ENCODE measurements at regions not wholly inside any gene's neighbourhood (a gene's known extent, or its start where the extent isn't known, plus 50 kb on each side); places are given as distances from the start of the nearest gene placed in this dataset.
"Not testable (repeated sequence)": the region's sequence is repeated elsewhere in the genome, so short reads cannot be mapped to it uniquely, and the experiment has no call there.

DNA sequence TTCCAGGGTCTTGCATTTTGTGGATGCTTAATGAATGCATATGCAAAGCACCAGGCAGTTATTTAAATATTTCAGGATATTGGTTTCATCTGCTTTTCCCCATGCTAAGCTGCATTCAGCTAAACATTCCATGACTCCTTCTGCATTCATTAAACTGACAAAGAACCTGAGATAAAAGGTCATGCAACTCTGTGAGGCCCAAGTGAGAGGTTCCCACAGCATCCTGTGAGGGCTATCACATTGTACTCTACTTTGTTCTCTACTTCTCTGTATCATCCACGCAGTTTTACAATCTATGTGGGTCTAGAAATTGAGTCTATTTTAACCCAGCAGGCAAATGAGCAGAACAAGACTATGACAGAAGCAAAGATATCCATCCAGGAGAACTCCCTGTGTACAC lies 86.4 kb upstream of the PRSS16 start:
- DNase-seq (ENCODE audit: low spot score): no peak

DNA sequence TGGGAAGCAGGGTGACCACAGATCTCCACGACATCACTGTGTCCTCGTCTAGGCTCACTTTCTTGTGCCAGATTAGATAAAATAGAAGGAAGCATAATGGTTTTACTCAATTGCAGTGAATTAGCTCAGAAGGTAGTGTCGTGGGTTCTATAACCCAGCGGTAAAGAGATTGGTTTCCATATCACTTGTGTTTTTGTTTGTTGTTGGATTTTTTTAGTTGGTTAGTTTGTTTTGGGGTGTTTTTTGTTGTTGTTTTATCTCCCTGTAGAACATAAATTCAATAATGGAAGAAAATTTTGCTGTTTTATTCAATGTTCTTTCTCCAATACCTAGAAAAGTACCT lies 85.9 kb upstream of the PRSS16 start:
- DNase-seq (ENCODE audit: low spot score): no peak

DNA sequence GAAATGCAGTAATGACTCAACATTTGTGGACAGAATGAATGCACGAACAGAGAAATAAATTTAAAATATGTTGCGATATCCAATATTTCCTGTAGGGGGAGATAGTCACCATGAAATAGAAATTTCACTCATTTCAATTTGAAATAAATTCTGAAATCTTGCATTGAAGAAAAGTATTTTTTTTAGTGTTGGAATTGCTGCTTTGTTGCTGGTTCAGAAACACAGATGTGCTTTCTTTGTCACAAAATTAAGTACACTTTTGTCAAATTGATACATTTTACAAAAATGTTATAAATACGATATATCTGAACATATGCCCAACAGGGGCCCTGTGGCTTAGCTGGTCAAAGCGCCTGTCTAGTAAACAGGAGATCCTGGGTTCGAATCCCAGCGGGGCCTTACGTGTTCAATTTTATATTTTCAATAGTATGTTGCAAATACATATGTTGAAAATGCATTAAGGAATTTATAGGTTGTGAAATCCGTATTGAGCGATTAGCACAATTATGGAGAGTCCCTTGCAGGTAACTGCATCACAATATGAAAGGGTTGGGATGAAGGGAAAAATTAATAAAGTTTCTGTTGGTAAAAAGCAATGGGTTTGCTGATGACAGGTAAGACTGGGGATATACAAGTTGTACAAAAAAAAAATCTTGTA lies 85.4 kb upstream of the PRSS16 start:
- DNase-seq (ENCODE audit: low spot score): peak; percentile 59

DNA sequence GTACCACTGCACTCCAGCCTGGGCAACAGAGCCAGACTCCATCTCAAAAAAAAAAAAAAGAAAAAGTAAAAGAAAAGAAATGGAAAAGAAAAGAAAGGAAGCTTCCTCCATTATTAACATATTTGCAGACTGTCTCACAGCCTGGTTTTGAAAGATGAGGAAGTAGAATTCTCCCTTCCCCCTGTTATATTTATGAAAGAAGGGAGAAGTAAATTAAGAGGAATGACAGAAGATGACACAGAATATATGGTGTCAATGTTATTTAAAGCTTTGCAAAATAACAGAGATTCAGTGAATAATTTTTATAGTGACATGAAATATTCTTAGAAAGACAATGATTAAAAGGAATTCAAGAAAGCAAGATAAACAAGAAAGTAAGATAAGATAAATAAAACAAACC lies 83.7 kb upstream of the PRSS16 start:
- DNase-seq (ENCODE audit: low spot score): no peak

DNA sequence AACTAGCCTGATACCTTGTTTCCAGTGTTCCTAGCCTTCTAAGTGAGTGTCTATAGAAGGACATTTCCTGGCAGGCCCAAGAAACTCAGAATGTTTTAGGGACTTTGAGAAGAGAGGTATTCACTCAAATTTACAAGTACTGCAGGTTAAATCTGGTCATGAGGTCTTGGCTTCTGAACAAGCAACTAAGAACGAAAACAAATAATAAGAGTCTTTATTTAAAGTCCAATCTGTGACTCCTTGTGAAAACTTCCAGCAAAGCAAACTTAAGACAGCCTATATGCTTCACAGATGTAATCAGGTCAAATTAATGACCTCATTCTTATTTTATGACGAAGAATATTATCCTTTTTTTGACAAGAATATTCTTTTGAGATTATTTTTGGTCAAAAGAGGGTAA lies 79.4 kb upstream of the PRSS16 start:
- DNase-seq (ENCODE audit: low spot score): peak; percentile 82

DNA sequence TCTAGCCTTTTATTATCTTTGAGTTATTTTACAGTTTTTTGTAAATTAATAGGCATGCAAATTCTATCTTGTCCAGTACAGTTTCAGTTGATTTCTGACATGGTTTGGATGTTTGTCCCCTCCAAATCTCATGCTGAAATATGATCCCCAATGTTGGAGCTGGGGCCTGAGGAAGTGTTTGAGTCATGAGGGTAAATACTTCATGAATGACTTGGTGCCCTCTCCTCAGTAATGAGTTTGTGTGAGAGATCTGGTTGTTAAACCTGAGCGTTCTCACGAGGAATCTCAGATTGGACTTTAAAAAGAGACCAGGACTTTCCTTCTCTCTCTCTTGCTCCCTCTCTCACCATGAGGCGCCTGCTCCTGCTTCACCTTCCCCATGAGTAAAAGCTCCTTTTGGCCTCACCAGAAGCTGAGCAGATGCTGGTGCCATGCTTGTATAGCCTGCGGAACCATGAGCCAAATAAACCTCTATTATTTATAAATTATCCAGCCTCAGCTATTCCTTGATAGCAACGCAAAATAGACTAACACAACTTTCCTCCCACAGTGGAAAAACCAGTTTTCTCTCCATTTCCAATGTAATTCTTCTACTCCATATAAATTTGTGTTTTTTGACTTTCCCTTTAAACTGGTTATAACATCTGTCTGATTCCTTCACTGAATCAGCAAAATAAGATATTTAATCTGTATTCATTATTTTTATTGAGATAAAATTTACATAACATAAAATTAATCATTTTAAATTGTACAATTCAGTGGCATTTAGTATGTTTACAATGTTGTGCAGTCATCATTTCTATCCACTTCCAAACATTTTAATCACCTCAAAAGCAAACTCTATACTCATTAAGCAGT lies 78.7 kb upstream of the PRSS16 start:
- peak; percentile 87 for DNase-seq (ENCODE audit: low spot score)

DNA sequence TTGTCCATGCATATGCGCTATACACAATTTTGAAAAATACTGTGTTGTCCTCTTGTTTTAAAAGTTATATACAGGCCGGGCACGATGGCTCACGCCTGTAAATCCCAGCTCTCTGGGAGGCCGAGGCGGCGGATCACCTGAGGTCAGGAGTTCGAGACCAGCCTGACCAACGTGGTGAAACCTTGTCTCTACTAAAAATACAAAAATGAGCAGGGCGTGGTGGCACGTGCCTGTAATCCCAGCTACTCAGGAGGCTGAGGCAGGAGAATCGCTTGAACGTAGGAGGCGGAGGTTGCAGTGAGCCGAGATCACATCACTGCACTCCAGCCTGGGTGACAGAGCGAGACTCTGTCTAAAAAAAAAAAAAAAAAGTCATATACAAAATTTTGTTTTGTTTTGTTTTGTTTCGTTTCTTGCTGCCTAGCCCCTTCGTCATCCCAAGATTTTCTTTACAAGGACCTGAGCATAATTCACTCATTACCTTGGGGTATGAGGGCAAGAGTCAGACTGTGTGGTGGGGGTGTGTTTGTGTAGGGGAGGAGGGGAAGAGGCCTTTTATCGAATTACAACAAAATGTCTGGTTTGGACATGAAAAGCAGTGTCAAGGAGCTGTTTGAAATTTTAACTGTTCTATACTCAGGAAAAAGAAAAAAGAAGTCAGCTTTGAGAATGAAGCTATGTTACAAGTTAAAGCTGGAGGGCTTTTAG lies 74.8 kb upstream of the PRSS16 start:
- DNase-seq (ENCODE audit: low spot score): not testable (repeated sequence)

DNA sequence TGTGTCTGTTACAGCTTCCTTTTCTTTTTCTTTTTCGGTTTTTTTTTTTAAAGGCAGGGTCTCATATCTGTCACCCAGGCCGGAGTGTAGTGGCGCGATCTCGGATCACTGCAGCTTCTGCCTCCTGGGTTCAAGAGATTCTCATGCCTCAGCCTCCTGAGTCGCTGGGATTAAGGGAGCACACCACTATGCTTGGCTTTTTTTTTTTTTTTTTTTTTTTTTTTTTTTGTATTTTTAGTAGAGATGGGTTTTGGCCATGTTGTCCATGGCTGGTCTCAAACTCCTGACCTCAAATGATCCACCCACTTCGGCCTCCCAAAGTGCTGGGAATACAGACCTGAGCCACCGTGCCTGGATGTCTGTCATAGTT lies 74.3 kb upstream of the PRSS16 start:
- not testable (repeated sequence) for DNase-seq (ENCODE audit: low spot score)

DNA sequence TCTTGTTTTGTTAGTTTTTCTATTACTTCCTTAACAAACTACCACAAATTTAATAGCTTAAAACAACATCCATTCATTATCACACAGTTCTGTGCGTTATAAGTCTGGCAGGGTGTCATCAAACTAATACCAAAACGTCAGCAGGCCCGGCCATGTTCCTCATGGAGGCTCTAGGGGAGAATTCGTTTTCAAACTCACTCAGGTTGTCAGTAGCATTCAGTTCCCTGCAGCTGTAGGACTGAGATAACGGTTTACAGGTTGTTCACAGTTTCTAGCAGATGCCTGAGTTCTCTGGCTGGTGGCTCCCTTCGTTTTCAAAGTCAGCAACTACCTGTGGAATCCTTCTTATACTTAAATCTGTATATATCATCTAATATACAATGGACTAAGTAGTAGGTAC lies 72.5 kb upstream of the PRSS16 start:
- DNase-seq (ENCODE audit: low spot score): no peak

DNA sequence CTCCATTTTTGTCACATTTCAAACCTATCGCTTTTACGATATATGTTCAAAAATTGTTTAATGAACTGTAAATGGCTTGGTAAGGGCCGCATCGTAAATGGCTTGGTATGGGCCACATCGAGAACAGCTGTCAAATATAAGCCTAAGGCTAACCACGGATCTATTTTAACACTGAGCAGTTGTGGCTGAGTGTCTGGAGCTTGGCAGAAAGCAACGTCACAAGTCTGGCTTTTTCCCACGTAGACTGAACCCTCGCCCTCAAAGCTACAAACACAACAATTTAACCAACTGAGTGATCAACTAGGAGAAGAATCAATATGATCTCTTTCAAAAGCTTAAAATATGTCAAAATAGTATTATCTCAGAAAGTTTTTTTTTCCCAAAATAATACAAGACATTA lies 71.4 kb upstream of the PRSS16 start:
- no peak for DNase-seq (ENCODE audit: low spot score)

DNA sequence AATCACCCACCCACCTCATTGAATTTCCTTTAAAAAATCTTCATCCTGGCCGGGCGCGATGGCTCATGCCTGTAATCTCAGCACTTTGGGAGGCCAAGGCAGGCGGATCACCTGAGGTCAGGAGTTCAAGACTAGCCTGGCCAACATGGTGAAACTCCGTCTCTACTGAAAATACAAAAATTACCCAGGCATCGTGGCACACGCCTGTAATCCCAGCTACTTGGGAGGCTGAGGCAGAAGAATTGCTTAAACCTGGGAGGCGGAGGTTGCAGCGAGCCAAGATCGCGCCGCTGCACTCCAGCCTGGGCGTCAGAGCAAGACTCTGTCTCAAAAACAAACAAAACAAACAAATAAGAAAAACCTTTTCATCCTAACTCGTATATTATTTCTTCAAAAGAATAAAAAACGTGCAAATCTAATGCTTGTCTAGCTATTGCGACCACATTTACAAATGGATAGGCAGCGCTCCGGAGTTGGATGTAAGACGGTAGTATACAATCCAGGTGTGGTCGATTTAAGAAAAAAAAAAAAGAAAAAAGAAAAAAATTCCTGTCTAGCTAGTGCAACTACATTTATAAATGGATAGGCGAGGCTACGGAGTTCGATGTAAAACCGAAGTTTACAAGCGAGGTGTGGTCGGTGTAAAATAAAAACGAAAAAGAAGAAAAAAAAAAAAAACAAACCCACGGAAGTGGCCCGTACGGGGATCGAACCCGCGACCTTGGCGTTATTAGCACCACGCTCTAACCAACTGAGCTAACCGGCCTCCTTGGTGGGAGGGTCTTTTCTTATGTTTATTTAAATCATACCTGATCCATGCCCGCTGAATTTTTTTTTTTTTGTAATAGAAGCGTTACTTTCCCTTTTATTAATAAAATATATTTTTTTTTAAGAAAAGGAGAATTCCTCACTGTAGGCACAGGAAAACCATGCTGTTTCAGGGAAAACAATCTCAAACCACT lies 70.7 kb upstream of the PRSS16 start:
- DNase-seq (ENCODE audit: low spot score): peak; percentile 69

DNA sequence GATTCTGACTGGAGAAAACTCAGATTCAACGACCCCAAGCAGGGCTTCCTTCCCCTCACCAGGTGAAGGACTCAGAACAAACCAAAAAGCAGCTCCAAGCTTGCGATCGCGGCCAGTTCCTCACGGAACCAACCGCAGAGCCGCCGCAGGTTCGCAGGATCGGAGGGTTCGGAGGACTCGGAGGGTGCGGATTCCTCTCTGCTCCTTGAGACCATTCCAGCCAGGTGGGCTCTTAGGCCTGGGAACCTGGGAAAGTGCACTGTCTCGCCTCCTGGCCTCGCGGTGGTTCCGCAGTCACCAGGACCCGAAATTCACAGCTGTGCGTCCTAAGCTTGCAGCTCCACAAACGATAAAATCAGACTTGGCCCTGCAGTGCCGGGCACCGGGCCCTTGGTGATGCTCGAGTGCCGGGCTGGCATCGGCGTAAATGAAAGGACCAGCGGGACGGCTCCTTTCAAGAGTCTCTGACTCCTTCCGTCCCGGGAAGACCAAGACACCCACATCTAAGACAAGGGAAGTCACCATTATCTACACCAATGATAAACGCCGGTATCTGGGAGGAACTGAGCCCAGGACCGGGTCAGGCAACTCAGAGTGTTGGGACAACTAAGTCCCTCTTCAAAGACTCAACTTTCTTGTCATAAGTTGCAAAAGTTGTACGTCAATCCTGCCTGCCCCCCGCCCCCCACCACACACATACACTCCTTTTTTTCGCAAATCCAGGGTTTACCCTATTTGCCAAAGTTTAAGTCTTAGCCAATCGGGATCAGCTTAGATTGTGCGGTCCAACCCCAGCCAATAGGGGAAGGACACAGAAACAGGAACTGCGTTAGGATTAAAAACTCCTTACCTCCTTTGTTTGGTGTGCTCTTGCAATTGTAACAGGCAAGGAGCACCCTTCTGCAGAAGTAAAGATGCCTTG lies 69.8 kb upstream of the PRSS16 start:
- peak; percentile 82 for DNase-seq (ENCODE audit: low spot score)

DNA sequence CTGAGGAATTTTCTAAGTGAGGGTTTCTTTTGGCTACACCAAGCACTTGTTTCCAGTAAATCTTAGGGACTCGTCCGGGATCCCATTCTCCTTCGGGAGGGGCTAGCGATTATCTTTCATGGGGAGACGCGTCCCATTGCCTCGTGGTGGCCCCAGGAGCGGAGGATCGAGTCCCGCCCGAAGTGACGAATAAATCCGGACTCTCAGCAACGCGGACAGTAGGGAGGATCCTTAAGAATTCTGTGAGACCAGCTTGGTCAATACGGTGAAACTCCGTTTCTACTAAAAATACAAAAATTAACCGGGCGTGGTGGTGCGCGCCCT lies 69.1 kb upstream of the PRSS16 start:
- DNase-seq (ENCODE audit: low spot score): no peak

DNA sequence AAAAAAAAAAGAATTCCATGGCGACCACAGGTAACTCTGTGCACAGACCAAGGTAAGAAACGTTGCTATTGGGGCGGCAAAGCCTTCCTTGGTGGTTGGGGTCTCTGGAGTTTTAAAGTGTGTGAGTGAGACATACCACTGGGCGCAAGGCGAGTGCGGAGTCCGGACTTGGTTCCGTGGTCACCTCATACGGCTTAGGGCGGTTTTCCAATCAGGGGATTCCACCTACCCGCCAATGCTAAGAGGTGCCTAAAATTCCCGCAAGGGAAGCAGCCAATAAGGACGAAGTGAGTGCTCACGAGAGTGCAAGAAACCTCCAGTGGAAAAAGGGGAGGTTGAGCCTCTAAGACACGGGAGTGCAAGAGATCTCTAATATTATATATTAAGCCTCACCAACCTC lies 68.6 kb upstream of the PRSS16 start:
- DNase-seq (ENCODE audit: low spot score): no peak

DNA sequence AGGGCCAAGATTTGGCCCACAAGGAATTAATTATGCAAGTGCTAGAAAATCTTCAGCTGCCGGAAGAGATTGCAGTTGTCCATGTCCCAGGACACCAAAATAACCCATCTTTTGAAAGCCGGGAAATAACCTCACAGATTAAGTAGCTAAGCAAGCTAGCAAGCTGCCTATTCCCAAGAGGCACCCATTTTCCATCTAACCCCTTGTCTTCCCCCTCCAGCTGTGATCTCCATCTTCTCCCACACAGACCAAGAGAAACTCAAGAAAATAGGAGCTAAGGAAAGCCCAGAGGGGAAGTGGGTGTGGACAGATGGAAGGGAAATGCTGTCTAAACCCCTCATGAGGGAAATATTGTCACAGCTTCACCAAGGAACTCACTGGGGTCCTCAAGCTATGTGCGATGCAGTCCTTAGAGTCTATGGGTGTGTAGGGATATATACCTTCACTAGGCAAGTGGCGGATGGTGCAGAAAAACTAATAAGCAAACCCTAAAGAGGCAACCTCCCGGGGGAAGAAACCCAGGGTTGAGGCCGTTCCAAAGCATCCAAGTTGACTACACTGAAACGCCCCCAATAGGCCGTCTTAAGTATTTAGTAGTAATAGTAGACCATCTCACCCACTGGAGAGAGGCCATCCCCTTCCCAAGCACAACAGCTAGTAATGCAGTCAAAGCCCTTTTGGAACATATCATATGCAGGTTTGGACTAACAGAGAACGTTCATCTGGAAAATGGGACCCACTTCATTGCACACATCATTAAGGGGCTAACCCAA lies 64.3 kb upstream of the PRSS16 start:
- no peak for DNase-seq (ENCODE audit: low spot score)

DNA sequence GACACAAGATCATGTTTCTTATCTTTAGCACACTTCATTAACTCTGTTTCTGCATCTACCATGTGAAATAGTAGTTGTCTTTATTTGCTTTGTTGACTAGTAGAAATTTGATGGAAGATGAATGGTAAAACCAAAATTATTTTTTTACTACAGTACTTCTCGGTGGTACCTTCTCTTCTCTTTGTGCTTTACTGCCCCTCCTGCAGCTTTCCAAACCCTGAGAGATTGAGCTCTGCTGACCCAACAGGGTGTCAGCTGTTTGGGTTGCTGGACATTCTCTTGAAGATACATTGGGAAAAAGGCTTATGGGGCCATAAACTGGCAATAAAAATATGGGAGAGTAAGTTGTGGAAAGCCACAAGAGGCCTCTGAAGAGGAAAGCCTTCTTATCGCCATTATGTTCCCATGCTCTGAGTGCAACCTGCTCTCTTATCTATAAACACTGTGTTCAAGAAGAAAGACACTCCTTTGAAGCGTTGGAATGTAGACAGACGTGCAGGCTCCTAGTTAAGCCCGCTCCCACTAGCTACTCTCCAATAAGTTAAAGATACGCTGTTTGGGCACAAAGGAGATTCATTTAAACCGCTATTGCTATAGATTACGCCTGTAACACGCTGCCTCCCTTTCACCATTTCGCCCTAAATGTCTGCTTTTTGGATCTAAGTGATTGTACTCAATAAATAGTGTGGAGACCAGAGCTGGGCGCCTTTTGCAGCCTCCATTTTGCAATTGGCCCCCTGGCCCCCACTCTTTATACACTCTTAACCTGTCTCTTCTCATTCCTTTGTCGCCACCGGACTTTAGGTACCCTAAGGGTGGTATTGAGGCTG lies 60.1 kb upstream of the PRSS16 start:
- no peak for DNase-seq (ENCODE audit: low spot score)

DNA sequence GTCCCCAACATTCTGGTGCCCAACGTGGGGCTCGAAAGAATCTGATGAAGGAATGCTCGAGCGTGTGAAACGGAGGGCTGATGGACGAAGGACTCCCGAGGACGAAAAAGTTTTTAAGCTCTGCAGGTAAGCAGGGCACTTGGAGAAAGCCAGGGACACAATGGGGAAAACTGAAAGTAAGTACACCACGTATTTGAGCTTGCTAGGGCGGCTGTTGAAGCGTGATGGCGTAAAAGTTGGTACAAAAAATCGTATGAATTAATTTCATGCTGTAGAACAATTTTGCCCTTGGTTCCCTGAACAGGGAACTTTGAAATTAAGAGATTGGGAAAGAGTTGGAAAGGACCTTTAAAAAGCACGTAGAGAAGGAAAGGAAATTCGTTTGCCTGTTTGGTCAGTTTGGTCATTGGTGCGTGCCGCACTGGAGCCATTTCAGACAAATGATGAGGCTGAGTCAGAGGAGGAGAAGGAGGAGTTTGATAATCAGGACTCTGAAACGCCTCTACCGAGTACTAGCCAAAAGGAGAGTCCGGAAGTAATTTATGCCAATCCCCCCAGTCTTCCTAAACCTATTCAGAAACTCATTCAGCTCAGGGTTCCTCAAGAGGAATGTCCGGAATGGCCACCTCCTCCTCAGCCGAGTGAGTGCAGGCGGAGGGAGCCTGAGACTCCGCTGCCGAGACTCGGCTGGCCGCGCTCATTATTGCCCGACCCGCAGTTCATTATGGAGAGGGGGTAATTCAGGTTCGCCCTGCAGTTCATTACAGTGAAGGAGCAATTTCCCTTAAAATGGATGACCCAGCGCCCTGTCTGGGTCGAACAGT lies 59.2 kb upstream of the PRSS16 start:
- DNase-seq (ENCODE audit: low spot score): peak; percentile 85

DNA sequence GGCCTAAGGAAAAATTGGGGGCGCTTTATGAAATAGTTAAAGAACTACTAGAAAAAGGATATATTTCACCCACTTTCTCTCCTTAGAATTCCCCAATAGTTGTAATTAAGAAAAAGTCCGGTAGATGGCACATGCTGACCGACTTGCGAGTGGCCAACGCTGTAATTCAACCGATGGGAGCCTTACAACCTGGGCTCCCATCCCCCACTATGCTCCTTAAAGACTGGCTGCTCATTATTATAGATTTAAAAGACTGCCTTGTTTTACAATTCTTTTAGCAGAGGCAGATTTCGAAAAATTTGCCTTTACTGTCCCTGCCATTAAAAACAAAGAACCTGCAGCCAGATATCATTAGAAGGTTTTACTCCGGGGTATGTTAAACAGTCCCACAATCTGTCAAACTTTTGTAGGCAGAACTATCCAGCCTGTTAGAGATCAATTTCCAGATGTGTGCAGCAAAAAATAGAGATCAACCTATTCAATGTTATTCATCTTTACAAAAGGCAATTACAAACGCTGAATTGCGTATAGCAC lies 58.5 kb upstream of the PRSS16 start:
- peak; percentile 91 for DNase-seq (ENCODE audit: low spot score)
